ENCODE measurements at regions not wholly inside any gene's neighbourhood (a gene's known extent, or its start where the extent isn't known, plus 50 kb on each side); places are given as distances from the start of the nearest gene placed in this dataset.

GRCh38 chr18:26630596-26630995 lies 82.2 kb upstream of the KCTD1 start:
- TF ChIP-seq CTCF (IDR thresholded peaks at IDR 0.05), result no peak
- TF ChIP-seq POLR2A (IDR thresholded peaks at IDR 0.05), result no peak
